Transverse colon (tissue), 4 donors: ENCODE measurements at regions not wholly inside any gene's neighbourhood (a gene's known extent, or its start where the extent isn't known, plus 50 kb on each side); places are given as distances from the start of the nearest gene placed in this dataset.

Source experiments
- DNase-seq: peaks from one replicate; pipeline ENCODE4 v3.0.0-alpha.2; 2019
- H3K27ac ChIP-seq, 4 donors: fragments of 200-600 bp; sonication (generic); 2 replicates each; pipeline ENCODE4 v1.5.1; 2016 to 2018; ENCODE audit warnings: inconsistent platforms in 4 of 4
- H3K27me3 ChIP-seq: fragments of 200-600 bp; sonication (generic); 2 replicates; pipeline ENCODE4 v1.5.1; 2017; ENCODE audit warnings: inconsistent platforms
- H3K36me3 ChIP-seq, 4 donors: fragments of 200-600 bp; sonication (generic); 2 replicates each; pipeline ENCODE4 v1.5.1; 2017 to 2019; ENCODE audit warnings: inconsistent platforms in 4 of 4
- H3K4me1 ChIP-seq, 4 donors: fragments of 200-600 bp; sonication (generic); 2 replicates each; pipeline ENCODE4 v1.5.1; 2017 to 2020; ENCODE audit warnings: inconsistent platforms in 4 of 4
- H3K4me3 ChIP-seq, 4 donors: fragments of 200-600 bp; sonication (generic); 1 replicate in 1 of 4; 2 replicates in 3 of 4; pipeline versions ENCODE4 v1.5.1 to v1.6.1; 2017 to 2019; ENCODE audit warnings: inconsistent platforms in 4 of 4
- H3K9me3 ChIP-seq, 2 donors: fragments of 200-600 bp; sonication (generic); 2 replicates each; pipeline ENCODE4 v1.5.1; 2017 to 2019; ENCODE audit warnings: inconsistent platforms in 2 of 2
- CTCF ChIP-seq, 5 experiments: fragments of 200-600 bp in 3 of 5; fragments of 450-650 bp in 2 of 5; sonication (generic) in 3 of 5; IDR thresholded peaks; 1 replicate in 2 of 5; 2 replicates in 3 of 5; pipeline ENCODE4 v1.5.1; 2016 to 2017; ENCODE audit warnings: antibody characterized with exemption in 5 of 5, inconsistent platforms in 3 of 5, mild to moderate bottlenecking in 2 of 5, moderate library complexity in 1 of 5
- EP300 ChIP-seq: sonication (generic); formaldehyde crosslinking; IDR thresholded peaks from one replicate; pipeline ENCODE4 v1.6.1; 2017; ENCODE audit warnings: antibody characterized with exemption, low read depth
- POLR2A ChIP-seq: fragments of 450-650 bp; IDR thresholded peaks from one replicate; pipeline ENCODE4 v1.6.1; 2016; ENCODE audit warnings: antibody characterized with exemption, mild to moderate bottlenecking, moderate library complexity
- POLR2AphosphoS5 ChIP-seq, 3 donors: sonication (generic); formaldehyde crosslinking; IDR thresholded peaks; one replicate each; pipeline ENCODE4 v1.6.1; 2016; ENCODE audit warnings: antibody characterized with exemption in 3 of 3
- WGBS, 2 donors: methylation state at CpG; one replicate each; pipeline ENCODE4 v1.1.5; 2018; ENCODE audit warnings: low coverage in 1 of 2; 5-methylcytosine and 5-hydroxymethylcytosine counted together
- in situ Hi-C, 4 donors: fragments of 200-750 bp; cut with MboI; loops; one replicate each; pipeline versions ENCODE4 v1.15.0 to v1.15.1; 2017; ENCODE audit warnings: low sequenced_read_pairs in 3 of 4, low pct_ligation_motif_present in 1 of 4, low pct_unique_long_range_greater_than_20kb in 1 of 4
- intact Hi-C: fragments of 100-400 bp; cut with DNase I; formaldehyde crosslinking; loops from one replicate; pipeline ENCODE4 v1.15.1; 2023; ENCODE audit warnings: low total_unique reads

GRCh38 chr9:28329323-28329722 lies 756.0 kb upstream of the C9orf72 start:
- H3K4me1 ChIP-seq: no peaks in the 10 kb centered on the region
- TF ChIP-seq EP300: no peak
- TF ChIP-seq POLR2A: no peak
- no peak for TF ChIP-seq POLR2AphosphoS5 (IDR thresholded peaks at IDR 0.05)
- TF ChIP-seq CTCF (IDR thresholded peaks at IDR 0.05): no peak
- no peak overlapping the region for H3K27ac ChIP-seq
- H3K9me3 ChIP-seq: no peaks in the 10 kb centered on the region
- DNase-seq: no peak
- H3K27me3 ChIP-seq: no peaks in the 10 kb centered on the region
- H3K36me3 ChIP-seq: no peaks in the 10 kb centered on the region
- 76 to 90% methylated on average over 2 to 3 of the region's 3 CpGs for WGBS, 2 donors
- intact Hi-C loops: no loop called here
- H3K4me3 ChIP-seq: no peak overlapping the region
- in situ Hi-C loops: no loop called here

- no peaks in the 10 kb centered on the region for H3K36me3 ChIP-seq
- 60 to 69% methylated on average over 3 of the region's 3 CpGs for WGBS, 2 donors
- intact Hi-C loops: no loop called here
- DNase-seq: no peak
- no peaks in the 10 kb centered on the region for H3K4me1 ChIP-seq
- no peak overlapping the region for H3K27ac ChIP-seq
- no peaks in the 10 kb centered on the region for H3K9me3 ChIP-seq
- TF ChIP-seq POLR2AphosphoS5 (IDR thresholded peaks at IDR 0.05) (no peak), CTCF (IDR thresholded peaks at IDR 0.05) (no peak), POLR2A (no peak), EP300 (no peak)
- in situ Hi-C loops: no loop called here
- no peaks in the 10 kb centered on the region for H3K27me3 ChIP-seq
- no peak overlapping the region for H3K4me3 ChIP-seq
Observed at GRCh38 chr9:28332648-28333047, 759.4 kb upstream of the C9orf72 start.

- no peak overlapping the region for H3K27ac ChIP-seq
- no peak overlapping the region for H3K4me3 ChIP-seq
- 75 to 78% methylated on average over 4 of the region's 4 CpGs for WGBS, 2 donors
- DNase-seq: no peak
- no peaks in the 10 kb centered on the region for H3K36me3 ChIP-seq
- in situ Hi-C loops (no loop called here), intact Hi-C loops (no loop called here)
- TF ChIP-seq EP300: no peak
- TF ChIP-seq POLR2A: no peak
- TF ChIP-seq CTCF (IDR thresholded peaks at IDR 0.05): no peak
- TF ChIP-seq POLR2AphosphoS5 (IDR thresholded peaks at IDR 0.05): no peak
- no peaks in the 10 kb centered on the region for H3K9me3 ChIP-seq
- H3K27me3 ChIP-seq: no peaks in the 10 kb centered on the region
- no peaks in the 10 kb centered on the region for H3K4me1 ChIP-seq
Observed at GRCh38 chr9:28341913-28342312, 768.6 kb upstream of the C9orf72 start.

GRCh38 chr9:28342815-28343338 lies 769.6 kb upstream of the C9orf72 start:
- Histone ChIP-seq H3K4me3 (no peak overlapping the region), H3K4me1 (no peaks in the 10 kb centered on the region), H3K27ac (no peak overlapping the region), H3K9me3 (no peaks in the 10 kb centered on the region), H3K36me3 (no peaks in the 10 kb centered on the region), H3K27me3 (no peaks in the 10 kb centered on the region)
- 87% methylated on average over 2 of the region's 2 CpGs for WGBS, 2 donors
- in situ Hi-C loops (no loop called here), intact Hi-C loops (no loop called here)
- TF ChIP-seq CTCF (IDR thresholded peaks at IDR 0.05) (no peak), POLR2A (no peak), POLR2AphosphoS5 (IDR thresholded peaks at IDR 0.05) (no peak), EP300 (no peak)
- DNase-seq: no peak
